SK-N-SH treated with all-trans-retinoic acid at 6 μM for 48 hours (cell line): ENCODE measurements at regions not wholly inside any gene's neighbourhood (a gene's known extent, or its start where the extent isn't known, plus 50 kb on each side); places are given as distances from the start of the nearest gene placed in this dataset.

Experiments used
- ATAC-seq: fragments of 200-7000 bp; cut with Tn5 transposase; 3 replicates; pipeline ENCODE4 v1.9.1; 2020; ENCODE audit warnings: mild to moderate bottlenecking, moderate library complexity
- BACH2 ChIP-seq: fragments of 250-450 bp; sonication (Bioruptor Pico); IDR thresholded peaks from 2 replicates; pipeline ENCODE4 v1.9.0; 2021; ENCODE audit warnings: mild to moderate bottlenecking, borderline replicate concordance
- CREB5 ChIP-seq: fragments of 250-450 bp; sonication (Bioruptor Pico); IDR thresholded peaks from 2 replicates; pipeline ENCODE4 v1.5.1; 2020; ENCODE audit warnings: low read depth, mild to moderate bottlenecking, moderate library complexity
- CSDC2 ChIP-seq: fragments of 250-450 bp; sonication (Bioruptor Pico); IDR thresholded peaks from 2 replicates; pipeline ENCODE4 v1.5.0; 2020; ENCODE audit warnings: mild to moderate bottlenecking, moderate library complexity
- CSRNP3 ChIP-seq: fragments of 250-450 bp; sonication (Bioruptor Pico); IDR thresholded peaks from 2 replicates; pipeline ENCODE4 v1.5.1; 2021; ENCODE audit warnings: mild to moderate bottlenecking, moderate library complexity
- ESRRG ChIP-seq: fragments of 250-450 bp; sonication (Bioruptor Pico); IDR thresholded peaks from 2 replicates; pipeline ENCODE4 v1.6.1; 2021; ENCODE audit warnings: mild to moderate bottlenecking
- GLIS3 ChIP-seq: fragments of 250-450 bp; sonication (Bioruptor Pico); IDR thresholded peaks from 2 replicates; pipeline ENCODE4 v1.5.0; 2020; ENCODE audit warnings: mild to moderate bottlenecking, moderate library complexity
- ISL1 ChIP-seq: fragments of 250-450 bp; sonication (Bioruptor Pico); IDR thresholded peaks from 2 replicates; pipeline ENCODE4 v2.1.2; 2022; ENCODE audit warnings: mild to moderate bottlenecking, moderate library complexity
- OSR1 ChIP-seq: fragments of 250-450 bp; sonication (Bioruptor Pico); IDR thresholded peaks from 2 replicates; pipeline ENCODE4 v1.8.0; 2022; ENCODE audit warnings: moderate library complexity, mild to moderate bottlenecking, inconsistent platforms
- POU6F1 ChIP-seq: fragments of 250-450 bp; sonication (Bioruptor Pico); IDR thresholded peaks from 2 replicates; pipeline ENCODE4 v1.8.0; 2021; ENCODE audit warnings: low read depth, mild to moderate bottlenecking, moderate library complexity, borderline replicate concordance
- PPARA ChIP-seq: fragments of 250-450 bp; sonication (Bioruptor Pico); IDR thresholded peaks from 2 replicates; pipeline ENCODE4 v1.5.0; 2020; ENCODE audit warnings: mild to moderate bottlenecking, borderline replicate concordance
- RARB ChIP-seq: fragments of 250-450 bp; sonication (Bioruptor Pico); IDR thresholded peaks from 2 replicates; pipeline ENCODE4 v1.8.0; 2021; ENCODE audit warnings: mild to moderate bottlenecking, moderate library complexity
- SNAI2 ChIP-seq: fragments of 250-450 bp; sonication (Bioruptor Pico); IDR thresholded peaks from 2 replicates; pipeline ENCODE4 v1.5.0; 2020; ENCODE audit warnings: mild to moderate bottlenecking, moderate library complexity
- TCF4 ChIP-seq: fragments of 250-450 bp; sonication (Bioruptor Pico); IDR thresholded peaks from 2 replicates; pipeline ENCODE4 v1.8.0; 2021; ENCODE audit warnings: mild to moderate bottlenecking, moderate library complexity, borderline replicate concordance
- TOX ChIP-seq: fragments of 250-450 bp; sonication (Bioruptor Pico); IDR thresholded peaks from 2 replicates; pipeline ENCODE4 v1.8.0; 2021; ENCODE audit warnings: mild to moderate bottlenecking, moderate library complexity, borderline replicate concordance
- TSHZ2 ChIP-seq: fragments of 250-450 bp; sonication (Bioruptor Pico); IDR thresholded peaks from 2 replicates; pipeline ENCODE4 v1.5.0; 2020; ENCODE audit warnings: mild to moderate bottlenecking, moderate library complexity
- ZC3H10 ChIP-seq: fragments of 250-450 bp; sonication (Bioruptor Pico); IDR thresholded peaks from 2 replicates; pipeline ENCODE4 v1.5.1; 2021; ENCODE audit warnings: mild to moderate bottlenecking, moderate library complexity
- ZFP3 ChIP-seq: fragments of 250-450 bp; sonication (Bioruptor Pico); IDR thresholded peaks from 2 replicates; pipeline ENCODE4 v1.5.0; 2020; ENCODE audit warnings: mild to moderate bottlenecking, moderate library complexity
- ZFP30 ChIP-seq: fragments of 450-650 bp; formaldehyde crosslinking; IDR thresholded peaks from 2 replicates; pipeline ENCODE4 v1.5.0; 2022; ENCODE audit warnings: mild to moderate bottlenecking, moderate library complexity
- ZNF565 ChIP-seq: fragments of 450-650 bp; formaldehyde crosslinking; conservative IDR thresholded peaks from 2 replicates; pipeline ENCODE4 v1.5.0; 2020; ENCODE audit warnings: low read depth, mild to moderate bottlenecking, moderate library complexity
- ZNF70 ChIP-seq: fragments of 450-650 bp; formaldehyde crosslinking; IDR thresholded peaks from 2 replicates; pipeline ENCODE4 v1.5.0; 2020; ENCODE audit warnings: mild to moderate bottlenecking, moderate library complexity
- ZNF8 ChIP-seq: fragments of 450-650 bp; formaldehyde crosslinking; IDR thresholded peaks from 2 replicates; pipeline ENCODE4 v1.5.0; 2020; ENCODE audit warnings: mild to moderate bottlenecking, moderate library complexity

- no peak for ATAC-seq
- no peak for TF ChIP-seq ZC3H10 (CRISPR knock-in tag)
Observed at GRCh38 chr6:15957655-15958169, 171.2 kb upstream of the MYLIP start.

DNA sequence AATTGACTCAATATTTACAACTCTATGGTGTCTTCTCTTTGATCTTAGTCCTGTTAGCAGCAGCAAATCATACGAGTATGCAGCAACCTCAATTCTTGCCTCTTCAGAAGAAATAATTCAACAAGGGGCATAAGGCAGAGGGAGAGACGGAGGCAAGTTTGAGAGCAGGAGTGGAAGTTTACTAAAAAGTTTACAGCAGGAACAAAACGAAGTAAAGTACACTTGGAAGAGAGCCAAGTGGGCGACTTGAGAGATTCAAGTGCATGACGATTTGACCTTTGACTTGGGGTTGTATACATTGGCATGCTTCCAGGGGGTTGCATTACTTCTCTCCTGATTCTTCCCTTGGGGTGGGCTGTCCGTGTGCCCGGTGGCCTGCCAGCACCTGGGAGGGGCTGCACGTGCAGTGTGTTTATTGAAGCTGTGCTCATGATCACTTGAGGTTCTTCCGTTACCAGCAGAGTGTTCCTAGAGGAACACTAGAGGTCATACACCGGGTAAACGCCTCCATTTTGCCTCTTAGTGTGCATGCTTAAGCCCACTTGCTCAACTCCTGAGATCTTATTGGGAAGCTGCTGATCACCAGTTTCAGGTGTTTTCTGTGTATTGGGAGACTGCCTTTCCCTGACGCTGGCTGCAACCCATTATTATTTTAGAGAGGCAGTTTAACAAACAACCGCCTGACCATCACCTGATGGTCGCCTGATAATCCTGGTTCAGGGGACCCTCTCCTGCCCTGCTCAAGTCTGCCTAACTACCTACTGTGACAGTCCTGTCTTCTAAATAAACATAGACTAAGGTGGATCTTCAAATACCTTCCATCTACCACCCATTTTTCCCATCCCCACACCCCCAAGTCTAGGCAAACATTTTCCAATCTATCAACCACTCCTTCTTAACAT is 172.4 kb upstream of the MYLIP start:
- no peak for ATAC-seq
- TF ChIP-seq OSR1 (CRISPR knock-in tag) (no peak), ZFP30 (CRISPR knock-in tag) (no peak), ISL1 (no peak), PPARA (CRISPR knock-in tag) (no peak), ZNF70 (CRISPR knock-in tag) (no peak), ZNF8 (CRISPR knock-in tag) (no peak), GLIS3 (CRISPR knock-in tag) (no peak), SNAI2 (CRISPR knock-in tag) (no peak), BACH2 (CRISPR knock-in tag) (no peak), POU6F1 (CRISPR knock-in tag) (no peak), TOX (CRISPR knock-in tag) (no peak), CREB5 (CRISPR knock-in tag) (no peak), ESRRG (CRISPR knock-in tag) (no peak), TSHZ2 (no peak), ZNF565 (no peak), TCF4 (no peak), RARB (CRISPR knock-in tag) (no peak), CSRNP3 (CRISPR knock-in tag) (no peak), ZFP3 (no peak)
- TF ChIP-seq, all 23 proteins: peak for 0

GRCh38 chr6:15955484-15955883 is 173.4 kb upstream of the MYLIP start:
- no peak for ATAC-seq
- TF ChIP-seq GLIS3 (CRISPR knock-in tag) (no peak), CSRNP3 (CRISPR knock-in tag) (no peak), ZC3H10 (CRISPR knock-in tag) (no peak), PPARA (CRISPR knock-in tag) (no peak), RARB (CRISPR knock-in tag) (no peak), TSHZ2 (no peak), ZNF565 (no peak), ESRRG (CRISPR knock-in tag) (no peak), TCF4 (no peak), ZNF70 (CRISPR knock-in tag) (no peak), OSR1 (CRISPR knock-in tag) (no peak), ZNF8 (CRISPR knock-in tag) (no peak), ISL1 (no peak), CREB5 (CRISPR knock-in tag) (no peak), CSDC2 (CRISPR knock-in tag) (no peak), ZFP30 (CRISPR knock-in tag) (no peak), SNAI2 (CRISPR knock-in tag) (no peak)
